Keratinocyte (primary cell): ENCODE measurements at regions not wholly inside any gene's neighbourhood (a gene's known extent, or its start where the extent isn't known, plus 50 kb on each side); places are given as distances from the start of the nearest gene placed in this dataset.

Experiments
- DNase-seq: peaks from one replicate; pipeline ENCODE4 v3.0.0-alpha.2; 2011; ENCODE audit warnings: low read depth, missing footprints, low spot score
- FAIRE-seq: peaks from 2 replicates; lab custom pipeline; 2011; peaks lifted over from hg19 to GRCh38; lab: Jason Lieb, UNC
- H2AFZ ChIP-seq: 2 replicates; pipeline ENCODE4 v1.6.0; 2012; ENCODE audit warnings: low read length, control low read depth, inconsistent platforms; ENCODE audit not compliant: control insufficient read depth
- H3K27ac ChIP-seq: 2 replicates; pipeline ENCODE4 v1.5.1; 2011; ENCODE audit warnings: low read length; ENCODE audit not compliant: control insufficient read depth, insufficient read depth
- H3K27me3 ChIP-seq: 3 replicates; pipeline ENCODE4 v1.6.0; 2011; ENCODE audit warnings: low read length; ENCODE audit not compliant: control insufficient read depth, insufficient read depth; ENCODE audit errors: extremely low read depth
- H3K36me3 ChIP-seq, 2 experiments: 2 replicates in 1 of 2; 3 replicates in 1 of 2; pipeline ENCODE4 v1.5.1; 2011; ENCODE audit warnings: low read length in 2 of 2, mild to moderate bottlenecking in 1 of 2; ENCODE audit not compliant: control insufficient read depth in 2 of 2, insufficient read depth in 2 of 2; ENCODE audit errors: extremely low read depth in 1 of 2
- H3K4me1 ChIP-seq: 3 replicates; pipeline ENCODE4 v1.5.1; 2011; ENCODE audit warnings: low read length; ENCODE audit not compliant: control insufficient read depth, insufficient read depth; ENCODE audit errors: extremely low read depth
- H3K4me2 ChIP-seq: 3 replicates; pipeline ENCODE4 v1.6.0; 2011; ENCODE audit warnings: low read depth, low read length; ENCODE audit not compliant: control insufficient read depth, insufficient read depth; ENCODE audit errors: extremely low read depth
- H3K4me3 ChIP-seq, 3 experiments: fragments of 200-600 bp in 1 of 3; sonication (generic) in 1 of 3; 2 replicates in 2 of 3; 3 replicates in 1 of 3; pipeline ENCODE4 v1.5.1; 2011 to 2016; ENCODE audit warnings: low read length in 3 of 3, mild to moderate bottlenecking in 3 of 3, control low read depth in 2 of 3, inconsistent platforms in 1 of 3, low read depth in 1 of 3, mixed read lengths in 1 of 3, mixed run types in 1 of 3, moderate library complexity in 1 of 3; ENCODE audit not compliant: control insufficient read depth in 2 of 3, insufficient read depth in 2 of 3; ENCODE audit errors: extremely low read depth in 1 of 3
- H3K79me2 ChIP-seq: 2 replicates; pipeline ENCODE4 v1.6.0; 2012; ENCODE audit warnings: low read length; ENCODE audit not compliant: control insufficient read depth, insufficient read depth
- H3K9ac ChIP-seq: 3 replicates; pipeline ENCODE4 v1.6.0; 2011; ENCODE audit warnings: low read length; ENCODE audit not compliant: control insufficient read depth, insufficient read depth; ENCODE audit errors: extremely low read depth
- H3K9me1 ChIP-seq: 3 replicates; pipeline ENCODE4 v1.6.0; 2011; ENCODE audit warnings: low read length; ENCODE audit not compliant: control insufficient read depth, insufficient read depth; ENCODE audit errors: extremely low read depth
- H3K9me3 ChIP-seq: 2 replicates; pipeline ENCODE4 v1.5.1; 2012; ENCODE audit warnings: low read depth, low read length; ENCODE audit not compliant: control insufficient read depth
- H4K20me1 ChIP-seq: 3 replicates; pipeline ENCODE4 v1.6.0; 2011; ENCODE audit warnings: low read length; ENCODE audit not compliant: control insufficient read depth, insufficient read depth; ENCODE audit errors: extremely low read depth
- CTCF ChIP-seq, 3 experiments: IDR thresholded peaks in 1 of 3; conservative IDR thresholded peaks in 1 of 3; optimal IDR thresholded peaks in 1 of 3; 2 replicates in 2 of 3; 3 replicates in 1 of 3; pipeline versions ENCODE3 to v1.5.1; 2011; ENCODE audit warnings: low read length in 3 of 3, mild to moderate bottlenecking in 3 of 3, moderate library complexity in 2 of 3, control low read depth in 1 of 3, inconsistent platforms in 1 of 3; ENCODE audit not compliant: insufficient read depth in 2 of 3; ENCODE audit errors: extremely low read depth in 1 of 3
- EZH2 ChIP-seq: IDR thresholded peaks from one replicate; pipeline ENCODE4 v1.6.1; 2012; ENCODE audit warnings: inconsistent platforms, mild to moderate bottlenecking, low read length, moderate library complexity
- dilution Hi-C: fragments of 300-500 bp; cut with MboI; formaldehyde crosslinking; loops from one replicate; pipeline ENCODE4 v1.7.0; 2020; ENCODE audit warnings: low sequenced_read_pairs; ENCODE audit not compliant: extremely low pct_ligation_motif_present

DNA sequence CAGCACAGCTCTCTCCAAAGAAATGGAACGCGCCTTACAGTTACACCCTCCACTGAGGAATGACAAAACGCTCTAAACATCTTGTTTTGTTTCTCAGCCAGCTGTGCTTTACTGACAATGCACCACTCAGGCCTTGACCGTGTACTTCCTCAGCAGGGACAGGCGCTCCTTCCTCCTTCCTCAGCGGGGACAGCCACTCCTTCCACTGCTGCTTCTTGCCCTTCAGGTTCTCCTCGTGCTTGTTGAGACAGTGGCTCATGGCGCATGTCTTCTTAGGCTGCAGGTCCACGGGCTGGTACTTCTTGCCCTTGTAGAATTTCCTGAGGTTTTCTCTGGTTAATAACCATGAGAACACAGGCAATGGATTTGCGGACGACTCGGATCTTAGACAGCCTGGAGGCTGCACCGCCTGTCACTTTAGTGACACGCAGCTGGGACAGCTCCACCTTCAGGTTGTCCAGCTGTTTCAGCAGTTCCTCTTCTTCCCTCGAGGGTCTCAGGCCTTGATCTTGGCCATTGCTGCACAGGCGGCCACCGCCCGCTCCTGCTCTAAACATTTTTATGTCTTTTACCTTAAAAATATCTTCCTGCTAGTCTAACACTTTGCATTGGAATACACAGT lies 613.8 kb downstream of the BRD1 start:
- H4K20me1 ChIP-seq = no peaks in the 10 kb centered on the region
- no peaks in the 10 kb centered on the region for H3K27me3 ChIP-seq
- dilution Hi-C loops = no loop called here
- DNase-seq (no peak), FAIRE-seq (no peak)
- H3K27ac ChIP-seq = no peak overlapping the region
- no peaks in the 10 kb centered on the region for H3K79me2 ChIP-seq
- peaks cover 10% of the 10 kb centered on the region for H3K9me3 ChIP-seq
- no peaks in the 10 kb centered on the region for H3K4me1 ChIP-seq
- no peaks in the 10 kb centered on the region for H3K36me3 ChIP-seq
- H3K9me1 ChIP-seq = no peaks in the 10 kb centered on the region
- no peak overlapping the region for H3K4me2 ChIP-seq
- H3K9ac ChIP-seq = no peak overlapping the region
- TF ChIP-seq CTCF (optimal IDR thresholded peaks at IDR 0.05 in 1 of 3, IDR thresholded peaks at IDR 0.05 in 1 of 3, conservative IDR thresholded peaks at IDR 0.05 in 1 of 3; ENCODE audit: extremely low read depth in 1 of 3, insufficient read depth in 2 of 3, low read length in 3 of 3) (no peak), EZH2 (no peak)
- H2AFZ ChIP-seq = no peak overlapping the region
- no peak overlapping the region for H3K4me3 ChIP-seq

DNA sequence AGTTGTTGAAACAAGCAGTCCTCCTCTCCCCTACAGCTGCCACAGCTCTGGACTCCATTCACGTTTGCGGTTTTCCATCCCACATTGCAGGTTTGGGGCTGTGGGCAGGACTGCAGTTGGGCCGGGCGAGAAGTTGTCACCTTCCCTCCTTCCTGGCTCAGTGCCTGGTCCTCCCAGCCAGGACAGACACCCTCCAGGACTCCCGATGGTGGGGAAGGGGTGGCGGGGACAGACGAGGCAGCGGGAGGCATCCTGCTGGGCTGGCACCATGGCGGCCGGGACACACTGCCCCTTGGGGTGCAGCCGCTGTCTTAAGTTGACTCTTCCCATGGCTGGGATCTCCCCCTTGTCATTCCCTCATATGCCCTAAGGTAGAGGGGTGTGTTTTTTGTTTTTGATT lies 615.2 kb downstream of the BRD1 start:
- dilution Hi-C loops = no loop called here
- Histone ChIP-seq H3K27ac (no peak overlapping the region), H4K20me1 (no peaks in the 10 kb centered on the region), H3K9ac (no peak overlapping the region), H3K4me3 (no peak overlapping the region), H3K4me2 (no peak overlapping the region), H3K79me2 (no peaks in the 10 kb centered on the region), H2AFZ (no peak overlapping the region), H3K9me3 (peaks cover 12% of the 10 kb centered on the region), H3K9me1 (no peaks in the 10 kb centered on the region), H3K4me1 (no peaks in the 10 kb centered on the region), H3K27me3 (no peaks in the 10 kb centered on the region), H3K36me3 (no peaks in the 10 kb centered on the region)
- no peak for FAIRE-seq
- DNase-seq = no peak
- no peak for TF ChIP-seq EZH2
- TF ChIP-seq CTCF (optimal IDR thresholded peaks at IDR 0.05 in 1 of 3, IDR thresholded peaks at IDR 0.05 in 1 of 3, conservative IDR thresholded peaks at IDR 0.05 in 1 of 3; ENCODE audit: extremely low read depth in 1 of 3, insufficient read depth in 2 of 3, low read length in 3 of 3) = no peak
